ENCODE measurements at regions not wholly inside any gene's neighbourhood (a gene's known extent, or its start where the extent isn't known, plus 50 kb on each side); places are given as distances from the start of the nearest gene placed in this dataset.
"Not testable (repeated sequence)": the region's sequence is repeated elsewhere in the genome, so short reads cannot be mapped to it uniquely, and the experiment has no call there.

DNA sequence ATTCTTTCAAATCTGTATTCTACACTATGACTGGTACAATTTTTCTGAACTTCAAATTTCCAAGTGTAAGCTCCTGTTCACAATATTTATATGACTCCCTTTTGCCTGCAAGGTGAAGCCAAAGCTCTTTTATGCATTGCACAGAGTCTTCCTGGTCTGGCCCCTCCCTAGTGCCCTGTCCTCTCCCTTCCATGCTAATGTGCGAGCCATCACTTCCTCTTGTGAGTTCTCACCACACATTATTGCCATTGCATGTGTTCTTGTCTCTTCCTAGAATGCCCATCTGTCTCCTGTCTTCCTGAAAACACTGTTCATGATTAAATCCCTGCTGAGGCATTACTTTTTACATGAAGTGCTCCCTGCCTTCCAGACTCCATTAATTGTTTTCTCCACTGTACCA is 169.9 kb downstream of the MC4R start:
- no peak for DNase-seq (ENCODE audit: low read depth in 2 of 2)

- DNase-seq (ENCODE audit: low read depth in 2 of 2) = no peak
Observed at GRCh38 chr18:60200558-60200957, 172.0 kb downstream of the MC4R start.

DNA sequence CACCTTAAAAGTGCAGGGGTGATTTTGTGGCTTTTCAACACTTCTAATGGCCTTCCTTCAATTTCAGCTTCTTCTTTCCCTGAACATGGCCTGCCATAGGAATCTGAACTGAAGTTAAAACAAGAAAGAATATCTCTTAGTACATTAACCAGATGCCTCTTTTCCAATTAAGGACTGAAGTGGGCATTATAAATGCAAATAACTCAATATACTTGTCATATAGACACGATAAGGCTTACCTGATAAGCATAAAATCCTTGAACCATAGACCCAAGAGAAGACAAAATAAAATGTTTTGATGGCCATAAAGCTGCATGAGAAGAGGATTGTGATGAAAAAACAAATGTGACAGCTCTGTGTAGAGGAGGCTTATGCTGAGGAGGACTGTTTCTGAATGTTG is 173.1 kb downstream of the MC4R start:
- DNase-seq (ENCODE audit: low read depth in 2 of 2) = no peak

DNA sequence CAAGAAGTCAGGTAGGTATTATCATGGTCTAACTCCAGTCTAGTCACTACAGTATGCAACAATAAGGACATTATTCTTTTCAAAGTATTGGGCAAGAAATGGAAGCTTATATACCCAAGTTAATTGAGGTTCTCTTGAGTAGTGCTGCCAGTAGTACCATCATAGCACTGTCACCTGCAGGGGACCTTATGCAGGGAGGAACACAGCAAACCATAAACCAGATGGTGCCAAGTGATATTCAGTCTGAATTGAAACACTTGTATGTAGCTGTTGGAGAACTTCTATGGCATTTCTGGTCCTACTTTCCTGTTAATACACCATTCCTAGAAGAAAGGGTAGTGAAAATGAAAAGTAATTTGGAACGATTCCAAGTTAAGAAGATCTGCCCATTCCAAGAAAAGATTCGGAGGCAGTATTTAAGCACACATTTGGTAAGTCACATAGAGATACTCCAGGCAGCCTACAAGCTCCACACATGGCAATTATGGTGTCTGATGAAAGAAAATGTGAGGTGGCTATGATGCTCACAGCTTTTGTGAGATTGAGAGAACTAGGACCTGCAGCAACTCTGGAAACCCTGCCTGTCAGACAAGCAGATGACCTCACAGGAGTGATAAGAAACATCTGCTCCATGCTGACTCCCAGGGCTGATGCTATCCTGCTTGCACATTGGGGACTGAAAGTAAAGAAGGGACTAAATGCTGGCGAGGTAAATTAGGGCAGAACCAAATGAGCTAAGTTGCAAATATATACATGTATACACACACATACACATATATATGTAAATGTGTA is 174.7 kb downstream of the MC4R start:
- peak in 1 of 2 experiments; percentile 1 for DNase-seq (ENCODE audit: low read depth in 2 of 2)

GRCh38 chr18:60196836-60197606 is 175.6 kb downstream of the MC4R start:
- DNase-seq (ENCODE audit: low read depth in 2 of 2) = no peak

DNA sequence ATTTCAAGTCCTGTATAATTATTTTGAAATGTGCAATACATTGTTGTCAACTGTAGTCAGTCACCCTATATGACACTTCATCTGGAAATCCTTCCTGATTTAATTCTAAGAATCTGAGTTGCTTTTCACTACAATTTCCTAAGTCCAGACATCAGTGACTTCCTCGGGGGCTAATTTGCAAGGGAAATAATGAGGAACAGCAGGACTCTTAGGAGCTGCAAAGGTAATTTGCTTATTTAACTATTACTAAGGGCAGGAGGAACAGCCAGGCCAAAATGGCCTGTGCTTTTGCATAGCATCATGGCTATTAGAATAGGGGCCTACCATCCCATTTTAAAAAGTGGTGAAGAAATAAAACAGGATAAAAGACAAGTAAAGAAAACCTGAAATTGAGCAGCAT is 178.8 kb downstream of the MC4R start:
- DNase-seq (ENCODE audit: low read depth in 2 of 2) = no peak

GRCh38 chr18:60191926-60192325 is 180.6 kb downstream of the MC4R start:
- no peak for DNase-seq (ENCODE audit: low read depth in 2 of 2)

- no peak for DNase-seq (ENCODE audit: low read depth in 2 of 2)
Observed at GRCh38 chr18:60189856-60190255, 182.7 kb downstream of the MC4R start.

DNA sequence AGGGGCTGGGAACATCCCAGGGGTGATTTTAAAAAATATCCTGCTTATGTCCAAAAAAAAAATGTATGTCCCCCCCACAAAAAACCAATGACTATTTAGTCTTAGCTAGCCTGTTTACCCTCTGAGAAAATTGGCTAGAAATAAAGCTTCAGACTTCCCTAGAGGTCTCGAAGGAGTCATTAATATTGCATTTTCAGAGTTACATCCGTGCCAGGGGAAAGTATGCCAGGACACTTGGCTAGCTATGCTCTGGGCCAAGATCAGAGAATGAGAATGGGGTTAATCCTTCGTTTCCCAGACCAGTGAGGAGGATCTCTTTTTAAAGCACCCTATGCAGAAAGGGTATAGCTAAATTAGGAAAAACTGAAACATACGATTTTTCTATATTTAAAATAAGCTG is 183.6 kb downstream of the MC4R start:
- no peak for DNase-seq (ENCODE audit: low read depth in 2 of 2)

GRCh38 chr18:60182223-60182622 is 190.4 kb downstream of the MC4R start:
- DNase-seq (ENCODE audit: low read depth in 2 of 2) = no peak

GRCh38 chr18:60180671-60181070 is 191.9 kb downstream of the MC4R start:
- DNase-seq (ENCODE audit: low read depth in 2 of 2) = no peak

DNA sequence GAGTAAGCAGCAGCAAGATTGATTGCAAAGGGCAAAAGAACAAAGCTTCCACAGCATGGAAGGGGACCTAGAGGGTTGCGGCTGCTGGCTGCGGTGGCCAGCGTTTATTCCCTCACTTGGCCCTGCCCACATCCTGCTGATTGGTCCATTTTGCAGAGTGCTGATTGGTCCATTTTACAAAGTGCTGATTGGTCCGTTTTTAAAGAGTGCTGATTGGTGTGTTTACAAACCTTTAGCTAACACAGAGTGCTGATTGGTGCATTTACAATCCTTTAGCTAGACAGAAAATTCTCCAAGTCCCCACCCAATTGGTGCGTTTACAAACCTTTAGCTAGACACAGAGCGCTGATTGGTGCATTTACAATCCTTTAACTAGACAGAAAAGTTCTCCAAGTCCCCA is 194.4 kb downstream of the MC4R start:
- DNase-seq (ENCODE audit: low read depth in 2 of 2) = not testable (repeated sequence)

DNA sequence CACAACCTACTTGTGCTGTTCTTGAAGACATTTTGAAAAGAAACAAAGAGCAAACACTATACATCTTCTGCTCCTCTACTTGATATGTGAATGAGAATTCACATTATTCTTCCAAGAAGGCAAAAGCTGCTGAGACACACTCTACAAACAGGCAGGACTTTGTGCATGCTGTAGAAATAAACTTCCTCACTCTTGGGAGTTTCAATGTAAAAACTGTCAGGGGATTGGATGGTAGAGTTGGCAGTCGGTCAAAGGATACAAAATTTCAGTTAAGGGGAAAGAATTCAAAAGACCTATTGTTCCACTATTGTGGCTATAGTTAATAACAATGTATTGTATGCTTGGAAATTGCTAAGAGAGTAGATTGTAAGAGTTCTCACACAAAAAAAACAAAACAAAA is 196.3 kb downstream of the MC4R start:
- DNase-seq (ENCODE audit: low read depth in 2 of 2) = no peak

DNA sequence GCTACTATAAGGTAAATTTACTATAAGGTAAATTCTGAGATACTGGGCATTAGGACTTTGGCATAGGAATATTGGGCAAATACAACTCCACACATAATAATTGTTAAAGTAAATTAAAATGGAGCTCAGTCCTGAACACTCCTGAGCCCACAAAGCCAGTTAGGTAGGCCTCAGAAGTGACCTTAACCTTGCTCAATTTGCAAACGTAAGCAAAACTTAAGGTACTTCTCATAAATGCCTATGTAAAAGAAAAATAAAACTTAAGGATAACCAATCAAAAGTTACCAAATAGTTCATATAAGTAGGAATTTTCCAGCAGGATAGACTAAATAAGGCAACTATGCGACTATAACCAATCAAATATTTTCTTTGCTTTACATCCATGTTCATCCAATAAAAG is 197.7 kb downstream of the MC4R start:
- DNase-seq (ENCODE audit: low read depth in 2 of 2) = no peak

GRCh38 chr18:60172030-60172429 is 200.5 kb downstream of the MC4R start:
- DNase-seq (ENCODE audit: low read depth in 2 of 2) = no peak

GRCh38 chr18:60163622-60164021 is 209.0 kb downstream of the MC4R start:
- no peak for DNase-seq (ENCODE audit: low read depth in 2 of 2)

DNA sequence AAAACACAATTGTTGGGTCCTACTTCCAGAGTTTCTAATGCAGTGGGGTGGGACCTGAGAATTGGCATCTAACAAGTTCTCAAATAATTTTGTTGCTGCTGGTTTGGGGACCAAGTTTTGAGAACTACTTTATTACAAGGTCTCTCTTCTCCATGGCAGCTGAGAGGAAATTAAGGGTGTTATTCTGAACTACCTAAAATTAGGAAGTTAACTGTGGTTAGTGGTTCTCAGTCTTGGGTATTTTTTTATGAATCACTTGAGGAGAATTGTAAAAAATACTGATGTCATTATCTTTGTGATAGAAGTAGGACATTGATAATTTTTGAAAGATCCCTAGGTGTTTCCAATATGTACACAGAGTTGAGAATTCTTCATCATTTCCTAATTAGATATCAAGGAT is 210.2 kb downstream of the MC4R start:
- no peak for DNase-seq (ENCODE audit: low read depth in 2 of 2)

DNA sequence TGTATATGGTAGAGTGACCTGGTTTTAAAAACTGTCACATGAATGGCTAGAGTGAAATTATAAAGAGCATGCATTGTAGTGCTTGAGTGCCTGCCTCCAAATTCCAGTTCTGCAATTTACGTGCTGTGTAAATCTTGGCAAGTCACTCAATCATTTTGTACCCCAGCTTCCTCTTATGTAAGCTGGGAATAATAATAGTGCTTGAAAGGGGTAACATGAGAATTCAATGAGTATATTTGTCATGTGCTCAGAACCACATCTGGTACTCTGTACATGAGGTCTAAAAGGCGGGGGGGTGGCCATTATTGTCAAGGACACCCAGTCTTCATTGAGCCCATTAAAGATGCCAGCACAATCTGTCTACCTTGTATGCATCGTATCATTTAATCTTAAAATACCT is 214.8 kb downstream of the MC4R start:
- DNase-seq (ENCODE audit: low read depth in 2 of 2) = no peak

DNA sequence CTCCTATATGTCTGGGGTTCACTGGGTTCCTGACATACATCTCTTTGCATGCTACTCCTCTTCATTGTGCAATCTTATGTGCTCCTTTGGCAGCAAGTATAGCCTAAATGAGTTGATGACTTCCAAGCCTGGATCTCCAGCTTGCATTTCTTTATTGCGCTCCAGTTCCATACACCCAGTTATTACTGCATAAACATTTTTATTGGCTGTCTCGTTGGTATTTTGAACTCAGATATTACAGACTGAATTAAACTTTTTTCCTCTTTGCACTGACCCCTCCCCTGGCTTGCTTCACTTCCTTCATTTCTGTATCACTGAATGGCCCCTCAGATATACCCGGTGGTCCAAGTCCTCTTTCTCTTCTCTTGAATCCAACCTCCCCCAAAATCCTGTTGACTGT is 219.2 kb downstream of the MC4R start:
- DNase-seq (ENCODE audit: low read depth in 2 of 2) = no peak

- no peak for DNase-seq (ENCODE audit: low read depth in 2 of 2)
Observed at GRCh38 chr18:60149316-60149715, 223.3 kb downstream of the MC4R start.

DNA sequence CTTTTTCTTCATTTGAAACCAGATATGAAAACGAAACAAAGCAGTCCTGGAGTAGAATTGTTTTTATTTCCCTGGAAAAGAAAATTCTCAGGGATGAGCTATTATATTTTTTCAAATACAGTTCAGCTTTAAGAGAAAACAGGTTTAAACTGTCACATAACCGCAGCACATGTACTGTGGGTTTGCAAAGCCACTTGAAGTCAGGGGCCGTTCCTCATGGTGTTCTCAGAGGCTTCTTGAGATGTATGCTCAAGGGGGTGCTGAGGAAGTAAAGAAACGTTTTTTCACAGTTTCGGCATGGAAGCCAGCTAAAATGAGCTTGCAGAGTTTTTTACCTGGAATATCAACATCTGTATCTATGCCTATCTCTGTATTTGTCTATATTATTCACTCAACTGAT is 225.3 kb downstream of the MC4R start:
- DNase-seq (ENCODE audit: low read depth in 2 of 2) = no peak

GRCh38 chr18:60146220-60146960 is 226.2 kb downstream of the MC4R start:
- peak in 1 of 2 experiments; percentile 8 for DNase-seq (ENCODE audit: low read depth in 2 of 2)

- no peak for DNase-seq (ENCODE audit: low read depth in 2 of 2)
Observed at GRCh38 chr18:60145776-60146175, 226.8 kb downstream of the MC4R start.

Measured in fibroblast of skin of left biceps (primary cell).